OCI-LY3 (cell line): ENCODE measurements at regions not wholly inside any gene's neighbourhood (a gene's known extent, or its start where the extent isn't known, plus 50 kb on each side); places are given as distances from the start of the nearest gene placed in this dataset.

ENCODE experiments used
- H2AFZ ChIP-seq: fragments of 200-600, 300-600 bp; shearing (Covaris generic); 2 replicates; pipeline ENCODE4 v1.6.0; 2014; ENCODE audit warnings: antibody characterized with exemption, low read depth, low read length
- H3K27ac ChIP-seq: fragments of 200-600, 300-600 bp; sonication (generic); 2 replicates; pipeline ENCODE4 v1.5.1; 2014; ENCODE audit warnings: mild to moderate bottlenecking, low read length, moderate library complexity, mixed read lengths
- H3K27me3 ChIP-seq: fragments of 200-600, 300-600 bp; sonication (generic); 2 replicates; pipeline ENCODE4 v1.6.1; 2014; ENCODE audit warnings: low read depth, low read length, mixed read lengths
- H3K36me3 ChIP-seq: fragments of 200-600, 300-600 bp; sonication (generic); replicated peaks from 2 replicates; pipeline ENCODE3; 2014; ENCODE audit warnings: low read depth, low read length, mixed read lengths
- H3K4me1 ChIP-seq: fragments of 300-600, 200-600 bp; sonication (generic); 2 replicates; pipeline ENCODE4 v1.6.1; 2014; ENCODE audit warnings: low read length, mixed read lengths
- H3K4me2 ChIP-seq: fragments of 200-600, 300-600 bp; sonication (generic); 2 replicates; pipeline ENCODE4 v1.6.1; 2014; ENCODE audit warnings: low read length, mixed read lengths
- H3K4me3 ChIP-seq: fragments of 300-600, 200-600 bp; sonication (generic); 2 replicates; pipeline ENCODE4 v1.5.1; 2014; ENCODE audit warnings: antibody characterized with exemption, mild to moderate bottlenecking, low read length, moderate library complexity
- H3K79me2 ChIP-seq: fragments of 300-600, 200-600 bp; shearing (Covaris generic); 2 replicates; pipeline ENCODE4 v1.6.1; 2014; ENCODE audit warnings: mild to moderate bottlenecking, low read length, mixed read lengths
- H3K9ac ChIP-seq: fragments of 300-600, 200-600 bp; shearing (Covaris generic); 2 replicates; pipeline ENCODE4 v1.6.0; 2014; ENCODE audit warnings: mild to moderate bottlenecking, low read length, moderate library complexity
- H3K9me3 ChIP-seq: fragments of 200-600, 300-600 bp; shearing (Covaris generic); 2 replicates; pipeline ENCODE4 v1.6.1; 2014; ENCODE audit warnings: low read length, mixed read lengths; ENCODE audit not compliant: insufficient read depth
- H4K20me1 ChIP-seq: fragments of 200-600, 300-600 bp; sonication (generic); 2 replicates; pipeline ENCODE4 v1.6.1; 2016; ENCODE audit warnings: low read length, mixed read lengths; ENCODE audit not compliant: insufficient read depth
- EZH2phosphoT487 ChIP-seq: fragments of 200-600 bp; shearing (Covaris generic); IDR thresholded peaks from 2 replicates; pipeline ENCODE4 v1.6.1; 2018; ENCODE audit warnings: antibody characterized with exemption, mixed run types, low read depth
- TF ChIP-seq, protein P1 (sequence below): fragments of 200-600, 300-600 bp; sonication (generic); IDR thresholded peaks from 2 replicates; pipeline ENCODE4 v1.5.1; 2014; ENCODE audit warnings: antibody characterized with exemption, low read length, low read depth

DNA sequence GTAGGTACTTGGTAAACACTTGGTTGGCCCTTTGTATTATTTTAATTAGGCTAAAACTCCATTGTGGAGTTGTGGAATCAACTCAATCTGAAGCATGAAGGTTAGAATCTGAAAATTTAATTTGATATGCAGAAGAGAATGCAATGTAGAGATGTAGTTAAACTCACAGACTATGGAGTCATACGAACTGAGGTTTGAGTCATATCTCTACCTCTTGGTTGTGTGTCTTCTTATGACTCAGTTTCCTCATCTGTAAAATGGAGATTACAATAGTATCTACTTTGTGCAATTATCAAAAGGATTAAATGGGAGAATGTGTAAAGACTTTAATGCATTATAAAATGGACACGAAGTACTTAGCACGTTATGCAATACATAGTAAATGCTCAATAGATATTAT lies 146.0 kb upstream of the IFNG-AS1 start:
- Histone ChIP-seq H4K20me1 (no peaks in the 10 kb centered on the region), H3K27me3 (peaks cover 6% of the 10 kb centered on the region; the same call in 1 of the 2 replicates), H3K4me3 (no peak overlapping the region), H3K79me2 (no peaks in the 10 kb centered on the region), H3K36me3 (no peaks in the 10 kb centered on the region), H3K4me1 (no peaks in the 10 kb centered on the region), H3K9ac (no peak overlapping the region), H3K27ac (no peak overlapping the region), H3K9me3 (no peaks in the 10 kb centered on the region), H3K4me2 (no peak overlapping the region), H2AFZ (no peak overlapping the region)
- TF ChIP-seq EZH2phosphoT487 = no peak
- TF ChIP-seq, protein P1, sequence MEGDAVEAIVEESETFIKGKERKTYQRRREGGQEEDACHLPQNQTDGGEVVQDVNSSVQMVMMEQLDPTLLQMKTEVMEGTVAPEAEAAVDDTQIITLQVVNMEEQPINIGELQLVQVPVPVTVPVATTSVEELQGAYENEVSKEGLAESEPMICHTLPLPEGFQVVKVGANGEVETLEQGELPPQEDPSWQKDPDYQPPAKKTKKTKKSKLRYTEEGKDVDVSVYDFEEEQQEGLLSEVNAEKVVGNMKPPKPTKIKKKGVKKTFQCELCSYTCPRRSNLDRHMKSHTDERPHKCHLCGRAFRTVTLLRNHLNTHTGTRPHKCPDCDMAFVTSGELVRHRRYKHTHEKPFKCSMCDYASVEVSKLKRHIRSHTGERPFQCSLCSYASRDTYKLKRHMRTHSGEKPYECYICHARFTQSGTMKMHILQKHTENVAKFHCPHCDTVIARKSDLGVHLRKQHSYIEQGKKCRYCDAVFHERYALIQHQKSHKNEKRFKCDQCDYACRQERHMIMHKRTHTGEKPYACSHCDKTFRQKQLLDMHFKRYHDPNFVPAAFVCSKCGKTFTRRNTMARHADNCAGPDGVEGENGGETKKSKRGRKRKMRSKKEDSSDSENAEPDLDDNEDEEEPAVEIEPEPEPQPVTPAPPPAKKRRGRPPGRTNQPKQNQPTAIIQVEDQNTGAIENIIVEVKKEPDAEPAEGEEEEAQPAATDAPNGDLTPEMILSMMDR = no peak

DNA sequence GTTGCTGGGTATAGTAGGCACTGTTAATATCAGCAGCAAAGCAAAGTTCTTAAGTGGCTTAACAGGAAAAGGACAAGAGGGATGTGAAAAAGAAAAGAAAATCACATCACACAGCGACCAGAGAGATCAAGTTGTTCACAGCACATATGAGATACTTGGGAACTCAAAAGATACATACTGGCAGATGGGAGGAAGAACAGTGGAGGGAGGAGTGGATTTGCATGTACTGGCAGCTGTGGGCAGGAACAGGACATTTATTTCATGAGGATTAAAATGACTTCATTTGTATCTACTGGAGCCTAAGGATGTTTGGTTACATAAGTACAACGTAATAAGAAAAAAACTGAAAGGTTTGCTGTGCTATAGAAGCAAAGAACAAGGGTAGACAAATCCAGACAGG lies 136.5 kb upstream of the IFNG-AS1 start:
- Histone ChIP-seq H3K9ac (no peak overlapping the region), H3K27ac (no peak overlapping the region), H3K4me2 (no peak overlapping the region), H3K36me3 (no peaks in the 10 kb centered on the region), H4K20me1 (no peaks in the 10 kb centered on the region), H3K79me2 (no peaks in the 10 kb centered on the region), H3K27me3 (no peaks in the 10 kb centered on the region; the same call in none of the 2 replicates), H3K9me3 (no peaks in the 10 kb centered on the region), H2AFZ (no peak overlapping the region), H3K4me1 (no peaks in the 10 kb centered on the region), H3K4me3 (no peak overlapping the region)
- TF ChIP-seq, protein P1 = no peak
- no peak for TF ChIP-seq EZH2phosphoT487

DNA sequence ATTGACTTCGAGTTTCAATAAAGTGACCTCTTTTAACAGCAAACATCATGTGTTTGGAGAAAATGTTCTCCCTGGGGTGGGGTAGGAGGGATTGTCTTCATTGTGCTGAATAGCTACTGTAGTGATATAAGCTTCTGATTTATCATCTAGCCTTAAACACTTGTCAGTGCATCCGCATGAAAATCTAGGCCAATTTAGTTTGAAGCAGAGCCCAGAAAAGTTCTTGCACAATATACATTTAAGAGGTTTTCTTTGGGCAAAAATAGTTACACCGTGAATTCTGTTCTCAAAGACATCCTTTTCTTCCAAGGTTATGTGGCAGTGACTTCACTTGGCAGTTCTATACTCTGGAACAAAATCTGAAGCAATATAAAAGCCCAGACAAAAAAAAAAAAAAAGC lies 136.0 kb upstream of the IFNG-AS1 start:
- Histone ChIP-seq H3K9ac (no peak overlapping the region), H4K20me1 (no peaks in the 10 kb centered on the region), H3K4me2 (no peak overlapping the region), H3K4me3 (no peak overlapping the region), H3K27ac (no peak overlapping the region), H3K9me3 (no peaks in the 10 kb centered on the region), H3K4me1 (no peaks in the 10 kb centered on the region), H3K27me3 (no peaks in the 10 kb centered on the region; the same call in none of the 2 replicates), H3K36me3 (no peaks in the 10 kb centered on the region), H2AFZ (no peak overlapping the region), H3K79me2 (no peaks in the 10 kb centered on the region)
- TF ChIP-seq, protein P1 = no peak
- no peak for TF ChIP-seq EZH2phosphoT487

DNA sequence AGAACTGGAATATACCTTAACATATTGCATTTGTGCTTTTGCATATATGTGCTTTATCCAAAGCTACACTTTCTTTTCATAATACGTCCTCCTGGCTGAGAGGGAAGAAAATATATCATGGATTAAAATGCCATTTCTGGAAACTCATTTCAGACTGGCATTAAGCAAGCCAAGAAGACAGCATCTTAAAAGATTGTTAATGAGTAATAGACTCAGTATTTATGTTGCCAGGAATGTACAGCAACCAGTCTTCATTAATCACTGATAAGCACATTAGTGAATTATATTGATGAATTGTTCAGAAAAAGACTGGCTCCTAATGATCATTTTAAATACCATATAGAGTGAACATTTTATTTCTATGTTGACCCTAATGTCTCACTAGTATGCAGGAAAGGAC lies 134.9 kb upstream of the IFNG-AS1 start:
- Histone ChIP-seq H3K9me3 (no peaks in the 10 kb centered on the region), H3K27me3 (no peaks in the 10 kb centered on the region; the same call in none of the 2 replicates), H3K36me3 (no peaks in the 10 kb centered on the region), H3K27ac (no peak overlapping the region), H3K4me3 (no peak overlapping the region), H3K4me1 (no peaks in the 10 kb centered on the region), H3K9ac (no peak overlapping the region), H3K79me2 (no peaks in the 10 kb centered on the region), H2AFZ (no peak overlapping the region), H3K4me2 (no peak overlapping the region), H4K20me1 (no peaks in the 10 kb centered on the region)
- TF ChIP-seq, protein P1 = no peak
- TF ChIP-seq EZH2phosphoT487 = no peak
